Stimulated activated CD4-positive, alpha-beta T cell treated with anti-CD3 and anti-CD28 coated beads, TNF-alpha, amount 100 ng/mL, for 48 hours (primary cell): ENCODE measurements at regions not wholly inside any gene's neighbourhood (a gene's known extent, or its start where the extent isn't known, plus 50 kb on each side); places are given as distances from the start of the nearest gene placed in this dataset.
"Not testable (repeated sequence)": the region's sequence is repeated elsewhere in the genome, so short reads cannot be mapped to it uniquely, and the experiment has no call there.

ENCODE experiments used
- DNase-seq, 3 donors: peaks; one replicate each; pipeline ENCODE4 v3.0.0-alpha.2; 2020; ENCODE audit warnings: low read depth in 3 of 3

DNA sequence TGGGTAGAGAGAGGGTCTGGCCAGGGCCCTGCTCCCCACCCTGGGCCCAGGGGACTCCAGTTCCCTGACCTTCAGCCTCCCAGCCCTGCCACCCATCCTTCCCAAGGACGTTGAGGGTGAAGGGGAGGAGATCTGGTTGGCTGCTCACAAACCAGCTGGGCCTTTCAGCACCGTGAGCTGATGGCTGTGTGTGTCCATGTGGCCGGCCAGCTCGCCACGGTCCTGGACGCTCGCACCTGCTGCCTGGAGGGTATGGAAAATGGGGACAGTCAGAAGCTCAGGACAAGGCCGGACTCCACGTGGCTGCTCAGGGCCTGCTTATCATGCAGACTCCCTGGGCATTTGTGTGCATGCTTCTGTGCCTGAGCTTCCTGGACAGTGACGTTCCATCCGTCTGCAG, 110.3 kb downstream of the NPIPB11 start:
- DNase-seq, result not testable (repeated sequence)

DNA sequence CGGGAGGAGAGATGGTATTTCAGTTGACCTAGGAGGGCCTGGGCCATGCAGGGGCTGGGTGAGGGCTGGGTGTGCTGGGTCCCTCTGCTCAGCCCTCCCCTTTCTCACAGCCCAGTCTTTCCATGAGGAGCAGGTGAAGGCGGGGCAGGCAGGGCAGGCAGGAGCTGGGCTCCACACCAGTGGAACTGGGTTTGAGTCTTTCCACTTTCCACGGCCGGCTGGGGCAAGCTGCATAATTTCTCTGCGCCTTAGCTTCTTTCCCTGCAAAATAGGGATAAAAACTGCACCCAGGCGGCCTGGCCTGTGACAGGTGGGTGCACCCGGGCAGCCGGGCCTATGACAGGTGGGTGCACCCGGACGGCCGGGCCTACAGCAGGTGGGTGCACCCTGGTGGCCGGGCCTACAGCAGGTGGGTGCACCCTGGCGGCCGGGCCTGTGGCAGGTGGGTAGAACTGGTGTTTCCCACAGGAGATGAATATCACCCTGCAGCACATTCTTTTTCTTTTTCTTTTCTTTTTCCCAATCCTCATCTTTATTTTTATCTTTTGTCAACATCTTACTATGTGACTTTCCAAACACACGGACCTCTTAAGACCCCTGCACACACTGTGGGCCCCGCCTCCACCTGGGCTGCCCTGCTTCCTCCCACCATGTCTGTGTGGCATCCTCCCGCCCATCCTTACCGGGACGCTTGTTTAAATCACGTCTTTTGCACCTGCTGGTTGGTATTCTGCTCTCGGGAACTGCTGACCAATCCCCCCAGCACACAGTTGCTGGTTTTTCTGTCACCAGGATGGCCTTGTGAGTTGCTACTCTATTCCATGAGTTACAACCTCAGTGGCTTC, 111.3 kb downstream of the NPIPB11 start:
- not testable (repeated sequence) for DNase-seq

DNA sequence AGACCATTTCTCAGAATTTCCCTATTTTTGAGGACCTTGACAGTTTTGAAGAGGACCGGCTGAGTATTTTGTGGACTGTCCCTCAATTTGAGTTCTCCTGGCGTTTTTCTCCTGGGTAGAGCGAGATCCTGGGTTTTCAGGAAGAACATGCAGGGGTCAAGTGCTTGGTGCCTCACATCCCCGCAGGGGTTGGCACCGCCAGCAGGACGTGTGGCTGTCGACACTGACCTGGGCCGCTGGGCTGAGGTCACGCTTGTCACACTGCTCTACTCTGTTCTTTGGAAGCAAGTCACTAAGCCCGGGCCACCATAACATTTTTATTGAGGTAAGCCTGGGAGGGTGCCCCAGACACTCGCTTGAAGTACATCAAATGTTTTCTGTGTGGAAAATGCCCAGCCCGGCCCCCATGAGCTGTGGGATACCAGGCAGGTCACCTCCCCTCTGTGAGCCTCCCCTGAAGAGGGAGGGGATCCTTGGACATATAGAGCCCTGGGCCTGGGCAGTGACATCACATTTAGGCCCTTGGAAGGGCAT, 112.0 kb downstream of the NPIPB11 start:
- DNase-seq, result not testable (repeated sequence)

DNA sequence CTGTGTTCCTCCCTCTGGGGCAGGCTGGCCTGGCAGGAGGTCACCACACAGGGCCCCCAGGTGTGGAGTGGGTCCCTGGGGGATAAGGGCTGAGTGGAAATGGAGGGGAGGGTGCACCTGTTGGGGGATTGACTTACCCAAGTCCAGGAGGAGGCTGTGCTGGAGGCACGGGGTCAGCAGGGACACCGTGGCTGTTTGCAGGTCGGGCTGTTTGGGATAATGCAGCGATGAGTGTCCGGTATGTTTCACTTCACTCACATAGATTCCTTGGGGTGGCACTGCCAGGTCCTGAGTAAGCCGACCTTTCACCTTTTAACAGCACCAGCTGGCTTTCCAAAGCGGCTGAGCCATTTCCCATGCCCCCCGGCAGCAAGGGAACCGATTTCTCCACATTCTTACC, 113.0 kb downstream of the NPIPB11 start:
- DNase-seq, result not testable (repeated sequence)

DNA sequence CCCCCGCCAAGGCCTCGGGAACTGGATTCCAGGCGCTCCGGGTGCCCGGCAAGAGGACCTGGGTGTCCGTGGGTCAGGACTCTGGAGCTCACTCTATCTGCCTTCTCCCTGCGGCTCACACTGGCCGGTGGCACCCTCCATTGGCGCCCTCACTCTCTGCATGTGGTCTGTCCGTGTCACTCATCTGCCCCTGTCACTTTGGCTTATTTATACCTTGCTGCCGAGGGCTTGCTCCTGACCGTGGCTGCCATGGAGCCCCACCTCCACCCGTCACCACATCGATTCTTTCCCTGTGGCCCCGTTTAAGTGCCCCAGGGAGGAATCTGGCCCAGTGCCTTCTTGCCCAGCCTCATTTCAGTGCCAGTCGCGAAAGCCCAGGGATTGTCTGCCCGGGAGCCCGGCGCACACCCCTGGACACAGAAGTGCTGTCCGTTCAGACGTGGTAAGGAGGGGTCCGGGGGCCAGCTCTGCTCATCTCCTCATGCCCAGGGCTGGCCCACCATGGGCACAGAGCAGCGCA, 113.5 kb downstream of the NPIPB11 start:
- not testable (repeated sequence) for DNase-seq

DNA sequence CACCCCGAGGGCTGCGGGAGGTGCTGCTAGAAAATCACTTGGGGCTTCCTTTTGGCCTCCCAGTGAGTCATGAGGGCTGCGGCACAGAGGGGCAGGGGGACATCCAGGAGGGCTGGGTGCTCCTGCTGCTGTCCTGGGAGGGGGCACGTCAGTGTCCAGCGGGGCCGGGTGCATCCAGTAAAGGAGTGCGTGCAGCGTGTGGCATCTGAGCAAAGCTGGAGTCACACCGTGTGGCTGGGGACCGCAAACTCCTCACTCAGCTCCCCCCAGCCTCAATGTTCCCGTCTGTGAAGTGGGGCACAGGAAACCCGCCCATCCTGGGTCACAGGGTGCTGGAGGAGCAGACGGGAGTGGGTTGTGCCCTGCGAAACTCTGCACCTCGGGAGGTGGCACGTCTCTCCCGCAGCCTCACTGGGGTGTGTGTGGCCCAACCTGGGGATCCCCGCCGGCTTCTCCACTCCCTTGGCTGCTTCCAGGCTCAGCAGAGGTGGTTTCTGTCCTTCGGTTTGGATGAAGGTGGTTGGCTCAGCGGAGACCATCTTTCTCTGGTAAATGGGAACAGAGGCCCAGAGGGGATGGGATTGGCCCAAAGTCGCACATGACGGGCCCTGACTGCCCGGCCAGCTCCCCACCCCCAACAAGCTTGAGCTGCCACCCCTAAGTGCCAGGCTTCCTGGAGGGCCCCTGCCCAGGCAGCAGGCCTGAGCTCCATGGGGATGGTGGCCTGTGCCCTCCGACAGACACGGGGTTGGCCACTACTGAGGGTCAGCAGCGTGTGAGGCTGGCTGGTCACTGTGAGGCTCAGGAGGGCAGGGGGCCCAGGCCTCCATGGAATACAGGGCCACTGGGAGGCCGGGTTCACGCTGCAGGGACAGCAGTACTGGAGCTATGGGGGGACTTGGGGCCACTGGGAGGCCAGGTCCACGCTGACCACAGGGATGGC, 114.9 kb downstream of the NPIPB11 start:
- not testable (repeated sequence) for DNase-seq

DNA sequence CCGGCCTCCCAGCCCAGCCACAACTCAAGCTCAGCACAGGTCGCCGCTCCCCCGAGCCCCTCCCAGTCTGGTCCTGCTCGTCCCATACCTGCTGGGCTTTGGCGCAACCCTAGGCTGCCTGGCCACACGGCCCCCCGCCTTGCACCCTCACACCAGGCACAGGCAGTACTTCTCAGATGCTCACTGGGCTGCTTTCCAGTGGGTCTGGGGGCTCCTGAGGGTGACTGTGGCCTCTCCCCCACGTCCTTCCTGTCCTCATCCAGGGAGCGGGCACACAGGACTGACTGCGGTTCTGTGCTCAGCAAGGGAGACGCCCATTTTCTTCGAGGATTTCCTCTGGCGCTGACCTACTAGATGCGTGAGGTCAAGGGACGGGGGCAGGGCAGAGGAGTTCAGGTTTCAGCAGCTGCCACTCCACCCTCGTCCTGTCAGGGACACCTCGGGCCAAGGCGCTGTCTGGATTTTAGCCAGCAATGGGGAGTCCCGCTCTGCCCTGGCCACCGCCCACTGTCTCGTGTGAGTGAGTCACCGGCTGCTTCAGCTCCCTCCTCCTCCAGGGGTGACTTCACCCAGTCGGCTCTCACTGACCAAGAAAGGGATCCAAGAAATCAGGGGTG, 115.8 kb downstream of the NPIPB11 start:
- DNase-seq, result peak; percentile 27 to 57 (median 42)

DNA sequence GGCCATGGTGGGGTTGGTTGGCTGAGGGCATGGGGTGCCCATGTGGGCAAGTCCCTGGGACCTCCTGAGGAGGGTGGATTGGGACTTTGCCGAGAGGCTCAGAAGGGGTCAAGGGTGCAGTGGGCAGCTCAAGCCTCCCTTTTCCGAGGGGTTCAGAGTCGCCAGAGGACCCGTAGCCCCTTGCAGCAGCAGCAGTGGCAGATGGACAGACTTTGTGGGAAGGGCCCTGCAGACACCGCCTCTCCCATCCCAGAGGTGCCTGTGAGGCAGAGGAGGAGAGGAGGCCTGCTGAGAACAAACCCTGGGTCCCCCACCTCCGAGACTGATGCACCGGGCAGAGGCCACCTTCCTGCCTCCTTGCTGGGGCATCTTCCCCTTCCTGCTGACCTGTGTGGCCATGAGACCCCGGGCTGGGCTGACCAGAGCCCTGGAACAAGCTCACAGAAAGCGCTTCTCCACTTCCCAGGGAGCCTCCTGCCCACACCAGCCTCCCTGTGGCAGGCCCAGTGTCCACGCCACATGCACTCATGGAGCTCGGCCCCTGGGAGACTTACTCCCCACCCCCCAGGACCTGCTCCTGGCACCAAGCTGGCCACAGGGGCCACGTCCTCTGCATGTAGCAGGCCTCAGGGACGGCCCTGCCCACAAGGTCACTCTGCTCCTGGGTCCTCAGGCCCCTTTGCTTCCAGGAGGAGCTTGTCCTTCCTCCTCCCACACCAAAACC, 116.8 kb downstream of the NPIPB11 start:
- not testable (repeated sequence) for DNase-seq

DNA sequence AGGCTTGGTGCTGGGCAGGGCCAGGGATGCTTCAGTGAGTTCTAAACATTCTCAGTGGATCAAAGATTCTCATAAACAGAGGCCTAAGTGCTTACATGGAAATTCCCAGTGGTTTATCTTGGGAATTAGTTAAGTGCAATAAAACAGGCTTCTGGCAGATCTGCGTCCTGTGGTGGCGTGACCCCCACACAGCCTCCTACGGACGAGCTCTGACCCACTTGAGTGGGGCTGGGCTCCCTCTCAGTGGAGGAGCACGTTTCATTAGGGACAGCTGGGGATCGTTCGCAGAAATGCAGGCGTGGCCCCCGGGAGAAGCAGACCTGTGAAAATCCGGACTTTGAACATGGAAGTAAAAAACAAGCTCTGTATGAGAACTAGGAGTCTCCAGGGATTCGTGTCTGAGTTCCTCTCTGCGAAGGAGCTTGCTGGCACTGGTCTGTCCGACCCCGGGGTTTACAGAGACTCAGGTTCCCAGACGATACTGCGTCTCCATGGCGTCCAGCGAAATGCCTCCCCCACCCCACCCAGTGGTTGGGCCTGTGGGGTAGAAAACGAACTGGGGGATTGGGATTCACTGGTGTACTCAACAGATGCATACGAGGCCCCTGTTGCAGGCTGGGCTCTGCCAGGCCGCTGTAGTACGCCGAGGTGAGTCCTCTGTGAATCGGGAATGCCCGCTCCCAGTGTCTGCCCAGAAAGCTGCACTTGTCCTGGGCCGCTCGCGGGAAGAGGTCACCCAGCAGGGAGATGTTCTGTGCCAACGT, 117.6 kb downstream of the NPIPB11 start:
- not testable (repeated sequence) for DNase-seq

DNA sequence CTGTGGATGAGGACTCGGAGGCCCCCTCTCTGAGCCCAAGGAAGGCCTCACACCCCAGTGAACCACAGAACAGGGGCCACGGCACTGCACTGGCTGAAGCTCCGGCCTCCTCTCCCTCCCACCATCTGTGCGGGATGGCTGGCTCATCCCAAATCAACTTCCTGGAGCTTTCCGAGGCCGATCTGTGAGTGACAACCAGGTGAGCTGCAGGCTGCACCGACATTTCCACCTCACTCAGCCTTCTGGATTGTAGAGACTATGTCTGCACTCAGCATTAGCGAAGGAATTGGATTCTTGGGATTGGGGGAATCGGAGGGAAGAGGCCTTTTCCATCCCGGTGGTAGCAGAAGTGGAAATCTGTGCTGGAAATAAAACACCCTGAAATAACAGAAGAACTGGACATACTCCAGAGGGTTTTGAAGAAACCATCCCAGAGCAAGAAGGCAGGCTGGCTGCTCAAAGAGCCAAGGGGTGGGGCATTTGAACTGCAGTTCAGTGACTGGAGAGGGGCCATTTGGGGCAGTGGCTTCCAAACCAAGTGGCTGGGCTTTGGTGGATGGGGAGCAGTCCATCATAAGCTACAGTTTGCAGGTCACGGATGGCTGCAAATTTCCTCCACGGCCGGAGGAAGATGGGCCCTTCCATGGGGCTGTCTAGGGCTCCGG, 118.5 kb downstream of the NPIPB11 start:
- DNase-seq, result not testable (repeated sequence)

DNA sequence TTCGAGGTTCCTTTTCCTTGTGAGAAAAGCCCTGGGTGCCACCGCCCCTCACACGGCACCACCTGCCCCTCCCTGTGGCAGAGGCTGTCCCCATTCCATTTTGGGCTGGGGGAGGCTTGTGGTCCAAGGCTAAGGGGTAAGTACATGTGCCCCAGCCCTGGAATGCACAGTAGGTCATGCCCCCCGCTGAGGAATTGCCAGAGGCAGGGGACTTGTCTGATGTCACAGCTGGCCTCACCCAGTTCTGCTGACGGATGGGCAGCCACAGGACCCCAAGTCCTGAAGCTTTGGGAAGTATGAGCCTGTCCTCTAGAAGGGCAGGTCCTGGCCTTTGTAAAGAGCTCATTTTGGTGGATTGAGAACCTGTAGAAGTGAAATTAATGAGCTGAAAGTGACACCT, 119.3 kb downstream of the NPIPB11 start:
- not testable (repeated sequence) for DNase-seq

DNA sequence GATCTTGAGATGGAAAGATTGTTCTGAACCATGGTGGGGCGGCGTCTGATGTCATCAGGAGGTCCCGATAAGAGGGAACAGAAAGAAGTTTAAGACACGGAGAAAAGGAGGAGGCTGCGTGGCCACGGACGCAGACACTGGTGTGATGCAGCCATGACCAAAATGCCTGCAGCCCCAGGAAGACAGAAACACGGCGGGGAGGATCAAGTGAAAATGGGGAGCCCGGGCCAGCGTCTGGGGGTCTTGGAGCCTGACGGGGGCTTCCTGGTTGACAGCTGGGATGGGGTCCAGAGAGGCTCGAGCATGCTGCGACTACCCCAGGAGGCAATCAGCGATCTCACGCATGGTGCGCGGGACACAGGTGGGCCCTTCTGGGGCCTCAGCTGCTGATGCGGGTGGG, 119.7 kb downstream of the NPIPB11 start:
- DNase-seq, result not testable (repeated sequence)

DNA sequence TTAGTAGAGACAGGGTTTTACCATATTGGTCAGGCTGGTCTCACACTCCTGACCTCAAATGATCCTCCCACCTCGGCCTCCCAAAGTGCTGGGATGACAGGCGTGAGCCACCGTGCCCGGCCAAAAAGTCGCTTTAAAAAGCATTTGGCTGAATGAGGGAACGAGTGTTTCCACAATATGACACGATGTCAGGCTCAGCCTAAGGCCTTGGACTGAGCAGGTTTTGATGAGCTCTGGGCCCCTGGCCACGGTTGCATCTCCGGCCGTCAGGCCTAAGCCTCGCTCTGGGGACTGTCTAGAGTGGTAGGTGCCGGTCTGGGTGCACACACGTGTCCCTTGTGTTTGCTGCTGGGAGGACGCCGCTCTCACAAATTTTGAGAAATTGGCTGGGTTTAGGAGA, 120.3 kb downstream of the NPIPB11 start:
- not testable (repeated sequence) for DNase-seq

DNA sequence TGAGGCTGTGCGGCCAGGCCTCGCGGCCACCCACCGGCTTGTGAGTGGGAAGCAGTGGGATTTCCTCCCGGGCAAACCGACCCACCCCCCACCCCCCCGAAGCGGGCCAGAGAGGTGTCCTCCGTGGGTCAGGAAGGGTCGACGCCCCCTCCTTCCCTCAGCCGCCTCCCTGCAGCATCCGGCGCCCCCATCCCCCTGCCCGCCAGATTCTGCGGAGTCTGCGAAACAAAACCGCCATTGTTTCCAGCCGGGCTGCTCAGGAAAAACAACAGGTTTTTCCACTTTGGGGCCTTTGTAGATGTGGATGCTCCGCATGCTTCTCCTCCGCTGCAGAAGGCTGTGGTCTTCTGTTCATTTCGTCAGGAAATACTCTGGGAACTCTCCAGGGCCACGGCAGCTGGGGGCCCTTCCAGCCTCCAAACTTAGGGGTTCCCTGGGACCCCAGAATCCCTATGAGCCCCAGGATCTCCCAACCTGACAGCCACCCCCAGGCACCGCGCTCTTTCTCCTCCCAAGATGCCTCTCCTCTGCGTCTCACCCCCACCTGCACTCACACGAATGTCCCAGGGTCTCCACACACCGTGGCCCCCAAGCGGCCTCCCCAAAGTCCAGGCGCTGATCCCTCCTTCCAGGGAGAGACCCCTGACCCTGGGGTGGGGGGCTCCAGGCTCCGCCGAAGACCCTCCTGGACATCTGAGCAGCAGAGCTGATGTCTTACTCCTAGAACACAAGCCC, 121.2 kb downstream of the NPIPB11 start:
- not testable (repeated sequence) for DNase-seq

DNA sequence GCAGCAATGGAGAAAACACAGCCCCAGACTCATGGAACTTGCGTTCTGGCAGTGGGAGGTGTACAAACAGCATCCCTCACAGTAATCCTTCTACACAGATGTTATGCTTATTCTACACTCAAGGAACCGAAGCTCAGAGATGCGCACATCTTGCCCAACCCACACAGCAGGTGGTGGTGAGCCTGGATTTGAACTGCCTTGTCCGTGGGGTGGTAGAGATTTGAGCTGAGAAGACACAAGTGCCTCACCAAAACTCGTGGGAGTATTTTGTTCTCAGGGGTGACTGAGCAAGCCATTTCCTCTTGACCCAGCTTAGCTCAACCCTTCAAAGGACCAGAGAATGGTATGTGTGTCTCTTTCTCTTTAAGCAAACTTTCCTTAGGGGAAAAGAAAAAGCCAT, 121.8 kb downstream of the NPIPB11 start:
- DNase-seq, result not testable (repeated sequence)

DNA sequence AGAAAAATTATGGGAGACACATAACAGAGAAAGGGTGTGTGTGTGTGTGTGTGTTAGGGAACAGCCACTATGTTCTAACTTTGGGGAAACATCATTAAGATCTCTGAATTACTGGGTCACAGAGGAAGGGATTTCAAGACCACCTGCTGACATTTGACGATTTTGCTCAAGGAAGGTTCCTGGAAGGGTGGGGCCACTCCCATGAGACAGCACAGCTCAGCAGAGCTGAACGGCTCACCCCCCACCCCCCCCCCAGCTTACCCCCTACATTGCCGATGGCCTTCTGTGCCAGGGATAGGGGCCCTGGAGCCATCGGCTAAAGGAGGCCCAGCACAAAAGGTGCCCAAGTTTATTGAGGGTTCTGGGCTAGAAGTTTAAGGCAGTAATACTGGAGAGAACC, 122.4 kb downstream of the NPIPB11 start:
- not testable (repeated sequence) for DNase-seq

DNA sequence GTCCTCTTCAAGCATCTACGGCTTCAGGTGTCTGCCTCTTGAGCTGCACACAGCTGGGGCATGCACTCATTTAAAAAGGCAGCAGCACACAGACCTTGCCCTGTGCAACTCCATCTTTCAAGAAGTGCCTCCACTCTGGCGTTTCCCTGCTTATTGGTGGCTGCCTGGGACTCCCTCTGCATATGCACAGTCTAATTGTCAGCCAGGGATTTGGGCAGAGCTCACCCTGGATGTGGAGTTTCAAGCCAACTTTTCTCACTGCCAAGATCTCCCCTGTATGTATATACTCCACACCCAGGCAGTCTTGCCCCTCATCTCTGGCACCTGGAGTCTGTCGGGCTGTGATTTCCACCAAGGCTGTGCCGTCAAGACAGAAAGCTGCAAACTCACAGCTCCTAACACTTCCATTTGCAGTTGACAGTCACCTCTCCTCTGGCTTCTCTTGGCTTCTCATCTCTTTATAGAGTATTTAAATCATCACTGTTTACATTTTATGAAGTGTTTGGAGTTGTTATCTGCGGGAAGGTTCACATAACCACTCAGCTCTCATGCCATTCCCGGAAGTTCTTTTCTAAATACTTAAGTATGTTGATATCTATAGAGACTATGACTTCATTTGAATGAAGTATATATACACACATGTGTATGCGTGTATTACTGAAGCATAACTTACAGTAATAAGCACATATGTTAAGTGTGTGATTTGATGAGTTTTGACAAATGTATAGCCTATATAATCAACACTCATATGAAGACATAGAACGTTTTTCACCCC, 128.2 kb downstream of the NPIPB11 start:
- DNase-seq, result not testable (repeated sequence)

DNA sequence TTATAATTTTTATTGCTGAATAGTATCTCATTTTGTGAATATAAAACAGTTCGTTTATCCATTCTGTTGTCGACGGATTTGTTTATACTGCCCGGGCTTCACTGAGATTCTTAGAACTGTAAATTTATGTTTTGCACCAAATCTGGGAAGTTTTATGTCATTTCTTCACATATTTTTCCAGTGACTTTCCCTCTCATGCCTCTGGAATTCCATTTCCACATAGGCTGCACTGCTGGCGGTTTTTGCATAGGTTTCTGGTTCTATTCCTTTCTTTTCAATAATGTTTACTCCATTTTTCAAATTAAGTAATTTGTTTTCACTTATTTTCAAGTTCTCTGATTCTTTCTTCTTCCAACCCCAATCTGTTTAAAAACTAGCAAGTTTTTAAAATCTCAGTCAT, 130.1 kb downstream of the NPIPB11 start:
- not testable (repeated sequence) for DNase-seq
